GM21515 (cell line): ENCODE measurements at regions not wholly inside any gene's neighbourhood (a gene's known extent, or its start where the extent isn't known, plus 50 kb on each side); places are given as distances from the start of the nearest gene placed in this dataset.
A peak's percentile ranks its signal among the peaks of the same experiment; 100 is the strongest.
"Not testable (repeated sequence)": the region's sequence is repeated elsewhere in the genome, so short reads cannot be mapped to it uniquely, and the experiment has no call there.

Experiments
- ATAC-seq: cut with Tn5 transposase; IDR thresholded peaks from one replicate; pipeline ENCODE4 v1.9.1; 2021; ENCODE audit not compliant: unreplicated experiment

GRCh38 chr12:25341877-25342276, 91.1 kb upstream of the KRAS start:
- not testable (repeated sequence) for ATAC-seq

GRCh38 chr12:25337916-25338315, 87.2 kb upstream of the KRAS start:
- ATAC-seq = no peak

GRCh38 chr12:25332143-25332542, 81.4 kb upstream of the KRAS start:
- peak; percentile 83 for ATAC-seq

- ATAC-seq = no peak
Measured at GRCh38 chr12:25328072-25328712, 77.5 kb upstream of the KRAS start.

GRCh38 chr12:25327321-25327720, 76.6 kb upstream of the KRAS start:
- no peak for ATAC-seq

GRCh38 chr12:25326326-25326725, 75.6 kb upstream of the KRAS start:
- ATAC-seq = no peak

- no peak for ATAC-seq
Measured at GRCh38 chr12:25324861-25325260, 74.1 kb upstream of the KRAS start.

GRCh38 chr12:25323581-25323982, 72.9 kb upstream of the KRAS start:
- no peak for ATAC-seq

GRCh38 chr12:25322918-25323531, 72.3 kb upstream of the KRAS start:
- no peak for ATAC-seq

GRCh38 chr12:25322351-25322750, 71.6 kb upstream of the KRAS start:
- no peak for ATAC-seq

GRCh38 chr12:25321772-25322171, 71.0 kb upstream of the KRAS start:
- no peak for ATAC-seq

GRCh38 chr12:25320123-25321006, 69.6 kb upstream of the KRAS start:
- peak; percentile 75 for ATAC-seq

- ATAC-seq = peak; percentile 12
Measured at GRCh38 chr12:25319233-25319984, 68.7 kb upstream of the KRAS start.

GRCh38 chr12:25317553-25317952, 66.8 kb upstream of the KRAS start:
- no peak for ATAC-seq

- ATAC-seq = no peak
Measured at GRCh38 chr12:25315388-25315787, 64.7 kb upstream of the KRAS start.

- ATAC-seq = not testable (repeated sequence)
Measured at GRCh38 chr12:25313266-25313990, 62.7 kb upstream of the KRAS start.

- ATAC-seq = no peak
Measured at GRCh38 chr12:25311506-25311905, 60.8 kb upstream of the KRAS start.

- not testable (repeated sequence) for ATAC-seq
Measured at GRCh38 chr12:25310071-25310470, 59.3 kb upstream of the KRAS start.

- no peak for ATAC-seq
Measured at GRCh38 chr12:25308756-25309155, 58.0 kb upstream of the KRAS start.

- no peak for ATAC-seq
Measured at GRCh38 chr12:25307818-25308217, 57.1 kb upstream of the KRAS start.

- ATAC-seq = no peak
Measured at GRCh38 chr12:25301798-25302197, 51.1 kb upstream of the KRAS start.
